Panc1 (cell line): ENCODE measurements at regions not wholly inside any gene's neighbourhood (a gene's known extent, or its start where the extent isn't known, plus 50 kb on each side); places are given as distances from the start of the nearest gene placed in this dataset.

Experiments
- ATAC-seq: fragments of 200-7000 bp; cut with Tn5 transposase; 2 replicates; pipeline ENCODE4 v1.9.1; 2020; ENCODE audit warnings: mild to moderate bottlenecking, moderate library complexity
- BruUV-seq: library from RNA; stranded (reverse); fragments of 400-500 nt; replicated peaks from 2 replicates; lab custom pipeline; 2021; lab: Mats Ljungman, UMichigan
- CTCF ChIA-PET: fragments of 300-600 bp; sonication (Branson Sonifier 250); formaldehyde crosslinking; loops from one replicate; lab custom pipeline; 2022; ENCODE audit warnings: antibody characterized with exemption; lab: Charles Lee
- POLR2A ChIA-PET: fragments of 300-600 bp; sonication (Branson Sonifier 250); formaldehyde crosslinking; loops from one replicate; lab custom pipeline; 2022; ENCODE audit warnings: antibody characterized with exemption; lab: Charles Lee
- DNase-seq: peaks from one replicate; pipeline ENCODE4 v3.0.0-alpha.2; 2010; ENCODE audit warnings: low read depth, low spot score
- H3K27ac ChIP-seq: 2 replicates; pipeline ENCODE4 v1.5.1; 2011; ENCODE audit warnings: mild to moderate bottlenecking, low read length, inconsistent platforms
- H3K27me3 ChIP-seq: fragments of 200-500 bp; sonication (Bioruptor generic); 2 replicates; pipeline ENCODE4 v1.6.0; 2014; ENCODE audit warnings: low read length, inconsistent platforms; ENCODE audit not compliant: control insufficient read depth, insufficient read depth
- H3K36me3 ChIP-seq: fragments of 200-500 bp; sonication (Bioruptor generic); 2 replicates; pipeline ENCODE4 v1.5.1; 2014; ENCODE audit warnings: inconsistent platforms, mild to moderate bottlenecking, low read length, moderate library complexity; ENCODE audit not compliant: control insufficient read depth, insufficient read depth
- H3K4me1 ChIP-seq: 2 replicates; pipeline ENCODE4 v1.5.1; 2011; ENCODE audit warnings: inconsistent platforms, mild to moderate bottlenecking, low read length, moderate library complexity; ENCODE audit not compliant: control insufficient read depth, insufficient read depth
- H3K4me3 ChIP-seq, 2 experiments: 2 replicates each; pipeline ENCODE4 v1.5.1; 2011 to 2012; ENCODE audit warnings: low read depth in 2 of 2, low read length in 2 of 2, mild to moderate bottlenecking in 2 of 2, inconsistent platforms in 1 of 2, moderate library complexity in 1 of 2
- H3K9me3 ChIP-seq: fragments of 200-500 bp; sonication (Bioruptor generic); 2 replicates; pipeline ENCODE4 v1.5.1; 2014; ENCODE audit warnings: low read depth, mild to moderate bottlenecking, inconsistent platforms, low read length, moderate library complexity; ENCODE audit not compliant: control insufficient read depth, insufficient read depth
- POLR2AphosphoS5 ChIP-seq: IDR thresholded peaks from 2 replicates; pipeline ENCODE4 v1.6.1; 2012; ENCODE audit warnings: mild to moderate bottlenecking, low read depth, low read length, moderate library complexity
- REST ChIP-seq, 2 experiments: IDR thresholded peaks; 2 replicates each; pipeline ENCODE4 v1.6.1; 2011 to 2012; ENCODE audit warnings: low read depth in 2 of 2, control low read depth in 1 of 2, low read length in 1 of 2, mild to moderate bottlenecking in 1 of 2, moderate library complexity in 1 of 2; ENCODE audit not compliant: insufficient read depth in 1 of 2
- SIN3A ChIP-seq: IDR thresholded peaks from 2 replicates; pipeline ENCODE4 v1.6.1; 2012; ENCODE audit warnings: low read depth, mild to moderate bottlenecking, low read length, moderate library complexity, borderline replicate concordance; ENCODE audit not compliant: insufficient read depth
- TCF7L2 ChIP-seq: IDR thresholded peaks from 2 replicates; pipeline ENCODE4 v1.6.1; 2011; ENCODE audit warnings: mild to moderate bottlenecking, low read depth, low read length, inconsistent platforms
- in situ Hi-C: cut with HindIII; loops from 2 replicates; pipeline ENCODE4 v1.10.0; 2016; ENCODE audit warnings: low sequenced_read_pairs, low pct_unique_long_range_greater_than_20kb
- intact Hi-C: fragments of 100-400 bp; cut with micrococcal nuclease; formaldehyde crosslinking; loops from one replicate; pipeline ENCODE4 v1.10.0; 2022; ENCODE audit not compliant: unreplicated experiment
- TF ChIP-seq, protein P1 (sequence below): fragments of 450-650 bp; IDR thresholded peaks from 2 replicates; pipeline ENCODE4 v1.5.1; 2017; ENCODE audit warnings: mild to moderate bottlenecking

DNA sequence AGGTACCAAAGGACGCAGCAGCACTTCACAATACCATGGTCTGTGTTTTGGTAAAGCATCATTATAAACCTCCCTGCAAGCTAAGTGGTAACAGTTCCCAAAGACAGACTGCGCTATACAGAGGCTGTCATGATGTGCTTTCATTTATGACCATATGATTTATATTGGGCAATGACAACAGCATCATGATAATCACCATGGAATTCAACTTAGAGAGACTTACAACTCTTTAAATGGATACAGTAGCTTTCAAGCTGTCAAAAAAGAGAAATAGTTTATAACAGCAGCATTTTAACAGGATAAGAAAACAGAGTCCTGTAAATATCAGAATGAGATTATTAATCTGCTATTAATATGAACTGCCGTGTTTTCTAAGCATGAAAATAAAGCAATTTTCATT lies 341.7 kb downstream of the GPR37 start:
- CTCF ChIA-PET = no interaction called here
- in situ Hi-C loops (no loop called here), intact Hi-C loops (no loop called here)

GRCh38 chr7:124422081-124422480 lies 343.5 kb downstream of the GPR37 start:
- ChIA-PET POLR2A (no interaction called here), CTCF (no interaction called here)
- intact Hi-C loops = no loop called here
- H3K9me3 ChIP-seq = 0 out of 2 replicates have a peak, but pooled peaks cover 3% of the 10 kb centered on the region
- H3K4me1 ChIP-seq = no peaks in the 10 kb centered on the region
- DNase-seq = no peak
- no peak overlapping the region for H3K4me3 ChIP-seq
- in situ Hi-C loops = no loop called here
- TF ChIP-seq, protein P1, sequence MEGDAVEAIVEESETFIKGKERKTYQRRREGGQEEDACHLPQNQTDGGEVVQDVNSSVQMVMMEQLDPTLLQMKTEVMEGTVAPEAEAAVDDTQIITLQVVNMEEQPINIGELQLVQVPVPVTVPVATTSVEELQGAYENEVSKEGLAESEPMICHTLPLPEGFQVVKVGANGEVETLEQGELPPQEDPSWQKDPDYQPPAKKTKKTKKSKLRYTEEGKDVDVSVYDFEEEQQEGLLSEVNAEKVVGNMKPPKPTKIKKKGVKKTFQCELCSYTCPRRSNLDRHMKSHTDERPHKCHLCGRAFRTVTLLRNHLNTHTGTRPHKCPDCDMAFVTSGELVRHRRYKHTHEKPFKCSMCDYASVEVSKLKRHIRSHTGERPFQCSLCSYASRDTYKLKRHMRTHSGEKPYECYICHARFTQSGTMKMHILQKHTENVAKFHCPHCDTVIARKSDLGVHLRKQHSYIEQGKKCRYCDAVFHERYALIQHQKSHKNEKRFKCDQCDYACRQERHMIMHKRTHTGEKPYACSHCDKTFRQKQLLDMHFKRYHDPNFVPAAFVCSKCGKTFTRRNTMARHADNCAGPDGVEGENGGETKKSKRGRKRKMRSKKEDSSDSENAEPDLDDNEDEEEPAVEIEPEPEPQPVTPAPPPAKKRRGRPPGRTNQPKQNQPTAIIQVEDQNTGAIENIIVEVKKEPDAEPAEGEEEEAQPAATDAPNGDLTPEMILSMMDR = no peak
- no peak for TF ChIP-seq REST (IDR thresholded peaks at IDR 0.05; ENCODE audit: insufficient read depth in 1 of 2, low read depth in 2 of 2, low read length in 1 of 2)
- no peak for TF ChIP-seq POLR2AphosphoS5
- H3K36me3 ChIP-seq = no peaks in the 10 kb centered on the region
- no TSS peak for BruUV-seq
- ATAC-seq = no peak
- no peaks in the 10 kb centered on the region for H3K27me3 ChIP-seq
- H3K27ac ChIP-seq = no peak overlapping the region

More for the DNA sequence above, 341.7 kb downstream of the GPR37 start:
- Histone ChIP-seq H3K4me1 (no peaks in the 10 kb centered on the region), H3K27ac (no peak overlapping the region), H3K4me3 (no peak overlapping the region), H3K27me3 (no peaks in the 10 kb centered on the region), H3K36me3 (no peaks in the 10 kb centered on the region), H3K9me3 (0 out of 2 replicates have a peak, but pooled peaks cover 3% of the 10 kb centered on the region)
- DNase-seq (no peak), ATAC-seq (no peak)
- POLR2A ChIA-PET = no interaction called here
- no TSS peak for BruUV-seq
- TF ChIP-seq SIN3A = no peak
- TF ChIP-seq TCF7L2 = no peak
- TF ChIP-seq REST (IDR thresholded peaks at IDR 0.05; ENCODE audit: insufficient read depth in 1 of 2, low read depth in 2 of 2, low read length in 1 of 2) = no peak
- TF ChIP-seq, protein P1 = no peak
- no peak for TF ChIP-seq POLR2AphosphoS5
